Psoas muscle (tissue), 7 donors: ENCODE measurements at regions not wholly inside any gene's neighbourhood (a gene's known extent, or its start where the extent isn't known, plus 50 kb on each side); places are given as distances from the start of the nearest gene placed in this dataset.

Experiments
- ATAC-seq, 4 donors: fragments of 200-7000 bp; cut with Tn5 transposase; one replicate each; pipeline ENCODE4 v1.9.1; 2020; ENCODE audit warnings: moderate library complexity in 3 of 4, mild to moderate bottlenecking in 2 of 4
- DNase-seq, 2 donors: peaks; one replicate each; pipeline ENCODE4 v3.0.0-alpha.2; 2020
- H3K27ac ChIP-seq: fragments of 200-600 bp; one replicate; pipeline ENCODE4 v1.8.0; 2022
- H3K27me3 ChIP-seq, 3 donors: fragments of 200-600 bp in 1 of 3; one replicate each; pipeline versions ENCODE4 v1.6.1 to v1.8.0; 2013 to 2022; ENCODE audit warnings: low read length in 2 of 3, mild to moderate bottlenecking in 2 of 3, moderate library complexity in 1 of 3; ENCODE audit not compliant: insufficient read depth in 3 of 3
- H3K36me3 ChIP-seq, 2 donors: fragments of 200-600 bp in 1 of 2; one replicate each; pipeline versions ENCODE4 v1.6.1 to v1.8.0; 2013 to 2022; ENCODE audit warnings: low read depth in 1 of 2, mild to moderate bottlenecking in 1 of 2, moderate library complexity in 1 of 2; ENCODE audit not compliant: insufficient read depth in 1 of 2
- H3K4me1 ChIP-seq: fragments of 200-600 bp; one replicate; pipeline ENCODE4 v1.8.0; 2022
- H3K4me3 ChIP-seq: fragments of 200-600 bp; one replicate; pipeline ENCODE4 v1.8.0; 2022; ENCODE audit warnings: mild to moderate bottlenecking
- H3K9me3 ChIP-seq: fragments of 200-600 bp; one replicate; pipeline ENCODE4 v1.8.0; 2022
- WGBS, 3 donors: extraction: QIAGEN DNeasy Blood & Tissue Kit; methylation state at CpG; one replicate each; pipeline versions ENCODE4 v1.1.6 to v1.1.7; 2013; 5-methylcytosine and 5-hydroxymethylcytosine counted together
- intact Hi-C, 2 donors: fragments of 100-400 bp; cut with DNase I; formaldehyde crosslinking; loops; one replicate each; pipeline versions ENCODE4 v1.11.0 to v1.14.2; 2022
- TF ChIP-seq, protein P1 (sequence below): fragments of 200-600 bp; IDR thresholded peaks from one replicate; pipeline ENCODE4 v1.8.0; 2022; ENCODE audit warnings: antibody characterized with exemption
- donor health status: healthy with polysubstance abuse.
- donor health status: DM: no; HTN: no; CAD: no; lungs with moderate emphysema.
- donor health status: Bipolar disorder and iron deficiency.
- donor health status: healthy.
- donor health status: DM: yes; HTN: yes; CAD: no.
- donor health status: DM: no; HTN: no; CAD: no.
- donor health status: DM: yes; HTN: yes; CAD: no.

- Histone ChIP-seq H3K27me3 (peaks cover 0 to 7% (median 0%) of the 10 kb centered on the region in 3 donors), H3K4me3 (no peak overlapping the region), H3K9me3 (no peaks in the 10 kb centered on the region), H3K4me1 (no peaks in the 10 kb centered on the region), H3K27ac (no peak overlapping the region), H3K36me3 (no peaks in the 10 kb centered on the region)
- TF ChIP-seq, protein P1, sequence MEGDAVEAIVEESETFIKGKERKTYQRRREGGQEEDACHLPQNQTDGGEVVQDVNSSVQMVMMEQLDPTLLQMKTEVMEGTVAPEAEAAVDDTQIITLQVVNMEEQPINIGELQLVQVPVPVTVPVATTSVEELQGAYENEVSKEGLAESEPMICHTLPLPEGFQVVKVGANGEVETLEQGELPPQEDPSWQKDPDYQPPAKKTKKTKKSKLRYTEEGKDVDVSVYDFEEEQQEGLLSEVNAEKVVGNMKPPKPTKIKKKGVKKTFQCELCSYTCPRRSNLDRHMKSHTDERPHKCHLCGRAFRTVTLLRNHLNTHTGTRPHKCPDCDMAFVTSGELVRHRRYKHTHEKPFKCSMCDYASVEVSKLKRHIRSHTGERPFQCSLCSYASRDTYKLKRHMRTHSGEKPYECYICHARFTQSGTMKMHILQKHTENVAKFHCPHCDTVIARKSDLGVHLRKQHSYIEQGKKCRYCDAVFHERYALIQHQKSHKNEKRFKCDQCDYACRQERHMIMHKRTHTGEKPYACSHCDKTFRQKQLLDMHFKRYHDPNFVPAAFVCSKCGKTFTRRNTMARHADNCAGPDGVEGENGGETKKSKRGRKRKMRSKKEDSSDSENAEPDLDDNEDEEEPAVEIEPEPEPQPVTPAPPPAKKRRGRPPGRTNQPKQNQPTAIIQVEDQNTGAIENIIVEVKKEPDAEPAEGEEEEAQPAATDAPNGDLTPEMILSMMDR: no peak
- DNase-seq (no peak), ATAC-seq (no peak)
- 77 to 85% (median 79%) methylated on average over 7 of the region's 7 CpGs for WGBS, 3 donors
- intact Hi-C loops: no loop called here
Observed at GRCh38 chr6:20036141-20036677, 176.1 kb downstream of the MBOAT1 start.

- TF ChIP-seq, protein P1: no peak
- ATAC-seq: no peak
- Histone ChIP-seq H3K27me3 (no peaks in the 10 kb centered on the region), H3K27ac (no peak overlapping the region), H3K4me1 (no peaks in the 10 kb centered on the region), H3K36me3 (no peaks in the 10 kb centered on the region), H3K9me3 (no peaks in the 10 kb centered on the region), H3K4me3 (no peak overlapping the region)
- intact Hi-C loops: no loop called here
- WGBS, 3 donors: 63 to 69% (median 68%) methylated on average over 7 of the region's 7 CpGs
- DNase-seq: no peak
Observed at GRCh38 chr6:20038410-20039204, 173.7 kb downstream of the MBOAT1 start.

DNA sequence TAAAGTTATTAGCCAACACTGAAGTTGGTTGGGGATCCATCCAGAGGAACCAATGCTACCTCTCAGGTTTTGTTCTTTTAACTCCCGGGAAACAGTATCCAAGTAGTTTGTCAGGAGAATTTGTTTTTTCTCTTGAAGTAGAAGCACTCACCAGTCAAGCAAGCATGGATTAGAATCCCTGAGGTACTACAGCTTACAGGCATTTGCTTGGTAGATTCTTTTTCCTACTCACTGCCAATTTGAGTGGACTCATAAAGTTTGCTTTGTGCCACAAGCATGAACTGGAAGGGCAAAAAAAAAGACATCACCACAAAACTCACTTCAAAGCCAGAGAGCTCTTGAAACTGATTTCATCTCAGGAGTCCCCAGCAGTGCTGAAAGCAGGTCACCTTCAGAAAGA is 167.4 kb downstream of the MBOAT1 start:
- DNase-seq (no peak), ATAC-seq (no peak)
- WGBS, 3 donors: 84 to 89% (median 84%) methylated on average over 1 of the region's 1 CpG
- Histone ChIP-seq H3K27ac (no peak overlapping the region), H3K27me3 (peaks cover 0 to 1% (median 0%) of the 10 kb centered on the region in 3 donors), H3K4me3 (no peak overlapping the region), H3K4me1 (no peaks in the 10 kb centered on the region), H3K9me3 (no peaks in the 10 kb centered on the region), H3K36me3 (no peaks in the 10 kb centered on the region)
- TF ChIP-seq, protein P1: no peak
- intact Hi-C loops: no loop called here
